GM21423 (cell line): ENCODE measurements at regions not wholly inside any gene's neighbourhood (a gene's known extent, or its start where the extent isn't known, plus 50 kb on each side); places are given as distances from the start of the nearest gene placed in this dataset.

Experiments used
- ATAC-seq: cut with Tn5 transposase; IDR thresholded peaks from one replicate; pipeline ENCODE4 v1.9.1; 2021; ENCODE audit warnings: mild to moderate bottlenecking, moderate library complexity; ENCODE audit not compliant: unreplicated experiment

GRCh38 chr2:136191041-136191440 lies 73.1 kb upstream of the CXCR4 start:
- no peak for ATAC-seq

- ATAC-seq, result no peak
These were observed 71.4 kb upstream of the CXCR4 start for GRCh38 chr2:136189221-136189782.

GRCh38 chr2:136188086-136188485 lies 70.1 kb upstream of the CXCR4 start:
- no peak for ATAC-seq

- ATAC-seq, result no peak
These were observed 68.2 kb upstream of the CXCR4 start for GRCh38 chr2:136185981-136186776.

- ATAC-seq, result no peak
These were observed 65.1 kb upstream of the CXCR4 start for GRCh38 chr2:136183097-136183496.

- ATAC-seq, result no peak
These were observed 64.4 kb upstream of the CXCR4 start for GRCh38 chr2:136182315-136182714.

- ATAC-seq, result no peak
These were observed 61.6 kb upstream of the CXCR4 start for GRCh38 chr2:136179602-136179975.

GRCh38 chr2:136178941-136179601 lies 61.1 kb upstream of the CXCR4 start:
- ATAC-seq, result no peak

GRCh38 chr2:136175868-136176267 lies 57.9 kb upstream of the CXCR4 start:
- ATAC-seq, result no peak

GRCh38 chr2:136175466-136175865 lies 57.5 kb upstream of the CXCR4 start:
- no peak for ATAC-seq

GRCh38 chr2:136173126-136173525 lies 55.2 kb upstream of the CXCR4 start:
- ATAC-seq, result no peak

- ATAC-seq, result no peak
These were observed 53.3 kb upstream of the CXCR4 start for GRCh38 chr2:136171223-136171622.

- no peak for ATAC-seq
These were observed 50.8 kb upstream of the CXCR4 start for GRCh38 chr2:136168720-136169119.

GRCh38 chr2:136167721-136168475 lies 49.9 kb upstream of the CXCR4 start:
- no peak for ATAC-seq
